Cardiac muscle cell (in vitro differentiated cells and primary cell): ENCODE measurements at regions not wholly inside any gene's neighbourhood (a gene's known extent, or its start where the extent isn't known, plus 50 kb on each side); places are given as distances from the start of the nearest gene placed in this dataset.

Experiments
- DNase-seq, 2 donors: peaks; one replicate each; pipeline versions ENCODE4 v3.0.0 to v3.0.0-alpha.2; 2010 to 2017; ENCODE audit warnings: low read depth in 1 of 2, low spot score in 1 of 2
- H3K27ac ChIP-seq: fragments of 200-600 bp; sonication (generic); 2 replicates; pipeline ENCODE4 v1.5.1; 2016
- H3K27me3 ChIP-seq: fragments of 200-600 bp; sonication (generic); 2 replicates; pipeline ENCODE4 v1.6.0; 2016; ENCODE audit warnings: control low read depth
- H3K36me3 ChIP-seq: fragments of 200-600 bp; sonication (generic); 2 replicates; pipeline ENCODE4 v1.5.1; 2016; ENCODE audit warnings: control low read depth
- H3K4me1 ChIP-seq: fragments of 200-600 bp; sonication (generic); 2 replicates; pipeline ENCODE4 v1.8.1; 2017; ENCODE audit warnings: low read depth, mild to moderate bottlenecking, mixed run types
- H3K4me3 ChIP-seq: fragments of 200-600 bp; sonication (generic); 2 replicates; pipeline ENCODE4 v1.5.1; 2016; ENCODE audit warnings: mild to moderate bottlenecking
- H3K9me3 ChIP-seq: fragments of 200-600 bp; sonication (generic); 2 replicates; pipeline ENCODE4 v1.5.1; 2017; ENCODE audit warnings: low read depth, mild to moderate bottlenecking, control low read depth
- CTCF ChIP-seq: IDR thresholded peaks from 2 replicates; pipeline ENCODE4 v1.5.1; 2012; ENCODE audit warnings: low read depth, mild to moderate bottlenecking, low read length

GRCh38 chr13:80664950-80665349, 324.0 kb upstream of the SPRY2 start:
- DNase-seq, result peak in 1 of 2 donors; percentile 68
- Histone ChIP-seq H3K9me3 (no peaks in the 10 kb centered on the region), H3K36me3 (no peaks in the 10 kb centered on the region), H3K27ac (no peak overlapping the region), H3K4me3 (no peak overlapping the region), H3K27me3 (no peaks in the 10 kb centered on the region), H3K4me1 (no peaks in the 10 kb centered on the region)
- TF ChIP-seq CTCF, result no peak

GRCh38 chr13:80663788-80664187, 322.9 kb upstream of the SPRY2 start:
- TF ChIP-seq CTCF, result no peak

GRCh38 chr13:80658705-80659104, 317.8 kb upstream of the SPRY2 start:
- no peaks in the 10 kb centered on the region for H3K4me1 ChIP-seq
- H3K36me3 ChIP-seq, result no peaks in the 10 kb centered on the region
- H3K9me3 ChIP-seq, result no peaks in the 10 kb centered on the region
- no peak for DNase-seq
- H3K4me3 ChIP-seq, result no peak overlapping the region
- no peaks in the 10 kb centered on the region for H3K27me3 ChIP-seq
- TF ChIP-seq CTCF, result no peak
- H3K27ac ChIP-seq, result no peak overlapping the region

More at GRCh38 chr13:80663788-80664187, 322.9 kb upstream of the SPRY2 start:
- H3K4me3 ChIP-seq, result no peak overlapping the region
- H3K36me3 ChIP-seq, result no peaks in the 10 kb centered on the region
- no peaks in the 10 kb centered on the region for H3K27me3 ChIP-seq
- H3K27ac ChIP-seq, result no peak overlapping the region
- DNase-seq, result no peak
- H3K4me1 ChIP-seq, result no peaks in the 10 kb centered on the region
- H3K9me3 ChIP-seq, result no peaks in the 10 kb centered on the region

GRCh38 chr13:80656512-80656904, 315.6 kb upstream of the SPRY2 start:
- Histone ChIP-seq H3K4me3 (no peak overlapping the region), H3K36me3 (no peaks in the 10 kb centered on the region), H3K4me1 (no peaks in the 10 kb centered on the region), H3K9me3 (no peaks in the 10 kb centered on the region), H3K27me3 (no peaks in the 10 kb centered on the region), H3K27ac (no peak overlapping the region)
- no peak for TF ChIP-seq CTCF
- DNase-seq, result no peak

GRCh38 chr13:80655778-80656511, 315.0 kb upstream of the SPRY2 start:
- Histone ChIP-seq H3K36me3 (no peaks in the 10 kb centered on the region), H3K4me1 (no peaks in the 10 kb centered on the region), H3K4me3 (no peak overlapping the region), H3K9me3 (no peaks in the 10 kb centered on the region), H3K27ac (no peak overlapping the region), H3K27me3 (no peaks in the 10 kb centered on the region)
- TF ChIP-seq CTCF, result no peak
- DNase-seq, result no peak
